HG02623 (cell line): ENCODE measurements at regions not wholly inside any gene's neighbourhood (a gene's known extent, or its start where the extent isn't known, plus 50 kb on each side); places are given as distances from the start of the nearest gene placed in this dataset.
"Not testable (repeated sequence)": the region's sequence is repeated elsewhere in the genome, so short reads cannot be mapped to it uniquely, and the experiment has no call there.

ENCODE experiments used
- ATAC-seq: cut with Tn5 transposase; IDR thresholded peaks from one replicate; pipeline ENCODE4 v1.9.1; 2021; ENCODE audit warnings: moderate library complexity; ENCODE audit not compliant: unreplicated experiment

GRCh38 chr13:106104281-106104901, 431.1 kb downstream of the EFNB2 start:
- ATAC-seq: no peak

- ATAC-seq: no peak
Observed at GRCh38 chr13:106103779-106104178, 431.7 kb downstream of the EFNB2 start.

- ATAC-seq: no peak
Observed at GRCh38 chr13:106102786-106103185, 432.7 kb downstream of the EFNB2 start.

GRCh38 chr13:106101201-106101600, 434.3 kb downstream of the EFNB2 start:
- no peak for ATAC-seq

DNA sequence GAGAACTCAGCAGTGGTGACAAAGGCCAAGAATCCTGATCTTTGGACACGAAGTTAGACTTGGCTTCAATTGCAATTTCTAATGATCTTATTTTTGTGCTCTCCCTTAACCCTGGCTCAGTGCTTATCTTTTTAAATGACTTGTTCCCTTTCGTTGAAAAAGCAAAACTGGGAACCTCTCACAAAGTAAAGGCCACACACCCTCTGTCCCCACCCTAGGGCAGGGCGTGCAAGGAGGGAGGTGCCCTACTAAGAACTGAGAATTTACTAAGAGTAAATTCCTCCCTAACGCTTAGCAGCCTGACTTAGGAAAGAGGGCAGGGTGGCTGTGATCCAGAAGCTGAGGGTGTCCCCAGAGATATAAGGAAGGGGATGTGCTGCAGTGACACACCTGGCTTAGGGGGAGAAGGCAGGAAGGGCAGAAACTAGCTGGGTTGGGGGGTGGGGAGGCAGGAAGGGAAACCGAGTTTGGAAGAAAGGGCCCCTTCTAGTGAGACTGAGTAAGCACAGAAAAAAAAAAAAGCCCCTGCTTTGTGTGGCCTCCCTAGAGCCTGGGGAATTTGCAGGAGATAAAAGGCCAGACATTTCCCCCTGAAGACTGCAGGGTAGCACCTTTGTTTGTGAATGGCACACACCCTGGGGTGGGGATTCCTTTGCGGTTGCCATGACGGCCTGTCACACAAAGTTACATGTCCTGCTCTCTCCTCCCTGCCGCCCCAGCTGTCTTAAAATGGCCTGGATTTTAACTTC, 435.1 kb downstream of the EFNB2 start:
- ATAC-seq: no peak

GRCh38 chr13:106099765-106100164, 435.7 kb downstream of the EFNB2 start:
- no peak for ATAC-seq

DNA sequence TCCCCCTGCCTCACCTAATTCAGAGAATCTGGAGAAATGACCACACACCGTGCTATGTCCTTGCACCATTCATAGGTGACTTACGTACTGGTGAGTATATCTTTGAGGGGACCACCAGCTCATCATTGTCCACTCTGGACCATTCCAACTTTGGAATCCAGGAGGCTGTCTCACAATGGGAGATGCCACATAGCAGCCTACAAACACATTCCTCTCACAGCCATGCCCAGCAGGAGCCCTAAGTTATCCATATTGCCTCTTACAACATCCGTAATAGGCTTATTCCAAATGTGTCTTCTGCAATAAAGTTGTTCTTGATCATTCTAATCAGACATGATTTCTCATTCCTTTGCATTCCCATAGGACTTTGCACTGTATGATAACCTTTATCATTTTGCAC, 436.7 kb downstream of the EFNB2 start:
- no peak for ATAC-seq

- no peak for ATAC-seq
Observed at GRCh38 chr13:106096661-106097092, 438.8 kb downstream of the EFNB2 start.

DNA sequence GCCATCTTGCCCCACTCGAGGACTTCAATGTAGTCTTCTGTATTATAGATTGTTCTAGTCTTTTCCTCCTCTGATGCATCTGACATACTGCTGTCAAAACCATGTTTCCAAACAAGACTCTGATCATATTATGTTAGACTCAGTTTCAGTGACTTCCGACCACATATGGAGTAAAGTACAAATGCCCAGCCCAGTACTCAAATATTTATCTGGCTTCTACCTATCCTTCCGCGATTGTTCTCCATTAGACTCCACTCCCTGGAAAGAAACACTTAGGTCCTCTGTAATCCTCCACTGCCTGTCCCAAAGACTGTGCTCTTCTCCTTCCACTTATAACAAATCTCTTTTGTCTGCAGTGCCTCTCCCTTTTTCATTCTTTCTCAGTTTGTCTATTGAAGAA, 439.5 kb downstream of the EFNB2 start:
- ATAC-seq: no peak

DNA sequence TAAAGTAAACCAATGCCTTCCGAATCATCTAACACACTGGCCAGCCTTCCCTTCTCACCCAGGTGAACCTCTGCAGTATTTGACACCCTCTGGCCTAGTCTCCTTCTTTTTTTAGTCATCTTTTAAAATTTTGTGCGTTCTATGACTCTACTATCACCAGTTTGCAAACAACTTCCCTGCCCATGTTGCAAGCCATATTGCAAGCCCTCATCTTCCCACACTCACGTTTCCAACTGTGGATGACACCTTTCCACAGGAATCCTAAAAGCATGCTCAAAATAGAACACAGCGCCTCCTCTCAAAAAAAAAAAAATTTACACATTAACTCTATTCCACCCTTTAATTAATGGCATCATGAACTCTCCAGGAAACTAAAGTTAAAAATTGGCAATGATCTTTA, 440.1 kb downstream of the EFNB2 start:
- ATAC-seq: no peak

GRCh38 chr13:106090001-106090400, 445.5 kb downstream of the EFNB2 start:
- ATAC-seq: no peak

- no peak for ATAC-seq
Observed at GRCh38 chr13:106089261-106089980, 446.0 kb downstream of the EFNB2 start.

DNA sequence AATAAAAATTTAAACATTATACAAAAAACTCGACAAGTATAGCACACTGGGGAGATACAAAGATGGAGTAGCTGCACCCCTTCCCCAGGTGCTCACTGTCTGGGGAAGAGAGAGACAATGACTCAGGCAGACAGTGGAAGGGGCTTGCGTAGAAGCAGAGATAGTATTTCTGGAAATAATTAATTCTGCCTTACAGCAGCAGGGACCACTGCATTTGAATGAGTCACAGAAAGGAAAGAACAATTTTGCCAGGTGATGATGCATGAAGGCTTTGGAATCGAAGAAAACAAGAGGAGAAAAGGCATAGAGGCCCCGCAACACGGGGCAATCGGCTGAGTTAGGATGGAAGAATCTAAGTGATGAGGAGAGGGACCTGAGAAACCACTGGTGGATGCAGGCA, 447.4 kb downstream of the EFNB2 start:
- no peak for ATAC-seq

- ATAC-seq: no peak
Observed at GRCh38 chr13:106087201-106087600, 448.3 kb downstream of the EFNB2 start.

DNA sequence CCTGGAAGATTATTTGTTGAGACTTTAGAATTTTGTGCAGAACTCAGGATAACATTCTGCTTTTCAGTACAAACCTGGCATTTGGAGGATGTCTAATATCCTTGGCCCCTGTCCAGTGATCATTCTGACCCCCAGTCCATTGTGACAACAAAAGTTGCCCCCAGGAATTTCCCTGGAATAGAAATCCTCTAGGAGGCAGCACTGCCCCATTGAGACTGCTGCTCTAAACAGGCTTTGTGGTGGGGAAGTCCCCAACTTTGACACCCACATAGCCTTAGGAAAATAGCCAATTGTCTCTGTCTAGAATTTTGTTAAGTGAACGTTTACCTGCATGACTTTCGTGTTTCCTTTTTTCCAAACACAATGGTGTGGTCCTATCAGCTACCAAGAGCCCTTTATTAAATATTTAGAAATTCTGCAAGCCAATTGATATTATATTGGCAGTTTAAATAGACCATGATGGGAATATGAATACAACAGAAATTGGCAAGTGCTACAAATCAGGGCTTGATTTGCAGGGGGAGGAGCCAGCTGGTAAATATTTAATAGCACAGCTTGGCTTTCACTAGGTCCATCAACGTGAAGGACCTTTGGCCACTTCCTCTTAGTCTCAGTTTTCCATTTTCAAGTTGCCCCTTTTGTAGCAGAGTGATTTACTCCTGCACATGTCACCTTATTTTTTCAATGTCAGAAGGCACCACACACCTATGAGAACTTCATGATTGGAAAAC, 451.7 kb downstream of the EFNB2 start:
- ATAC-seq: peak; percentile 81

DNA sequence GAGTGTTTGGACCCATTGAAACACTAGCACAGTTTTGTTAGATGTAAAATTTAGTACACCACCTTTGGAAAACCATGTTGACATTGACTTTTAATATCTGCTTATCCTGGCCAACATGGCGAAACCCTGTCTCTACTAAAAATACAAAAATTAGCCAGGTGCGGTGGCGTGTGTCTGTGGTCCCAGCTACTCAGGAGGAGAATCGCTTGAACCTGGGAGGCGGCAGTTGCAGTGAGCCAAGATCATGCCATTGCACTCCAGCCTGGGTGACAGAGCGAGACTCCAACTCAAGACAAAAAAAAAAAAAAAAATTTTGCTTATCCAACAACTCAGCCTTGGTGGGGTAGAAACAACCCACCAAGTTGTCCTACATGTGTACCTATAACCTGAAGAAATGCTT, 454.2 kb downstream of the EFNB2 start:
- ATAC-seq: not testable (repeated sequence)

DNA sequence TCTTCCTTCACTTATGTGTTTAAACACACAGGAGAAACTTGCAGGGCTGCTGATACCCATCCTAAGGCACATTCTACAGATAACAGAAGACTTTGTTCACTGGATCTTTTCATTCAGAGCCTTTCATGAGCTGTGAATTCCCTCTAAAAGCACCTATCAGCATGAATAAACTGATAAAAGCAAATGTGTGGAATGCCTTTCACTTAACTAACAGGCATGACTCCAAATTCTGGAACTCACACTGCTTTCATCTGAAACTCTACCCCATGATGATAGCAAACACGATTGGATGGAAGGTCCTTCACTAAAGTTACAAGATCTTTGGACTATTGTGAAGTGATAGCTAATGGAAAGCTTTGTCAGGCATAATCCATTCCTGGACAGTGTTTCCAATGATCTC, 457.3 kb downstream of the EFNB2 start:
- no peak for ATAC-seq

DNA sequence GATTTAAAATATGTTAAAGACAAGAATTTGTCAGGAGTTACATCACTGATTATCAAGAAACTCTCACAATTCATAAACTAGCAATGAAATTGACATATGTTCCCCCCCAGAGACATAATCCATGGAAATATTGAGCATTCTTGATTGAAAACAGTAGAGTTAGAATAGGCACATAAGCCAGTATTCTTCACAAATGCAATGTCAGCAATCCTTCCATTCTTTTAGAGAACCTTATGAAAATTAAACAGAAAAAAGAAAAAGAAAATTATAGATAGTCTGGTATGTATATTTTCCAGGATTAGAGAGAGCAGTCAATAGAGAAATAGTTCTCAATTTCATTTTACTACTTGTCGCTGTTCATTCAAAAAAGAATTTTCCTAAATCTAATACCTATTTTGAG, 458.4 kb downstream of the EFNB2 start:
- ATAC-seq: no peak

- ATAC-seq: no peak
Observed at GRCh38 chr13:106072014-106072413, 463.4 kb downstream of the EFNB2 start.

DNA sequence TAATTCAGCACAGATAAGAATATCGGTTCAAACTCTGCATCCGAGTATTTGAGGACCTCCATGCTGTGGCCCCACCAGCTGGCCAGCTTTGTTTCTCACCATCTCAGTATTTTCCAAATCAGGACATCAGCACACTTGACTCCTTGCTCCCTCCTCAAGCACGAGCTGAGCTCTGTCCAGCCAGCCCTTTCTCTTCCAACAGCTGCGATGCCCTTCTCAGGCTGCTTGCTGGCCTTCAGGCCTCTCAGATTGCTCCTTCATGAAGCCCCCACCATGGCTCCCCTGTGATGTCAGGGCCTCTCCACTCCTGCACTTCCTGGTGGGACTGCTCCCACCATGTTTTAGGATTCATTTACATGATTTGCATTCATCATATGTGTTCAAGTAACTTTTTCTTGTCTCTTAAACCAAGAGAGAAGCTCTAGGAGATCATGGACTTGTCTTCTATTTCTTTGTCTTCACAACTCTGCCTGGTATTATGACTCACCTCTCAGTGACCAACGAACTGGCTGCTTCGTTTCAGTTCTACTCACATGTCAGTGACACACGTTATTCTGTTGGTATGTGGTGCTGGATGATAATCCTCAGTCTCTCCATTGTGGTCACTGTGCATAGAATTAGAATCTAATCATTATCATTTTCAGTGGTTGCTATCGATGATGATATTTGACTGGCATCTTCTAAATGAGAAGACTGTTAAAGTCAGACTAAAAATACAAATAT, 471.7 kb downstream of the EFNB2 start:
- ATAC-seq: no peak

GRCh38 chr13:106061781-106062180, 473.7 kb downstream of the EFNB2 start:
- ATAC-seq: no peak
